Stimulated activated CD4-positive, alpha-beta T cell treated with anti-CD3 and anti-CD28 coated beads, Interleukin-4, amount 100 ng/mL, for 48 hours (primary cell): ENCODE measurements at regions not wholly inside any gene's neighbourhood (a gene's known extent, or its start where the extent isn't known, plus 50 kb on each side); places are given as distances from the start of the nearest gene placed in this dataset.

Experiments
- DNase-seq, 2 donors: peaks; one replicate each; pipeline ENCODE4 v3.0.0-alpha.2; 2020; ENCODE audit warnings: low read depth in 2 of 2

DNA sequence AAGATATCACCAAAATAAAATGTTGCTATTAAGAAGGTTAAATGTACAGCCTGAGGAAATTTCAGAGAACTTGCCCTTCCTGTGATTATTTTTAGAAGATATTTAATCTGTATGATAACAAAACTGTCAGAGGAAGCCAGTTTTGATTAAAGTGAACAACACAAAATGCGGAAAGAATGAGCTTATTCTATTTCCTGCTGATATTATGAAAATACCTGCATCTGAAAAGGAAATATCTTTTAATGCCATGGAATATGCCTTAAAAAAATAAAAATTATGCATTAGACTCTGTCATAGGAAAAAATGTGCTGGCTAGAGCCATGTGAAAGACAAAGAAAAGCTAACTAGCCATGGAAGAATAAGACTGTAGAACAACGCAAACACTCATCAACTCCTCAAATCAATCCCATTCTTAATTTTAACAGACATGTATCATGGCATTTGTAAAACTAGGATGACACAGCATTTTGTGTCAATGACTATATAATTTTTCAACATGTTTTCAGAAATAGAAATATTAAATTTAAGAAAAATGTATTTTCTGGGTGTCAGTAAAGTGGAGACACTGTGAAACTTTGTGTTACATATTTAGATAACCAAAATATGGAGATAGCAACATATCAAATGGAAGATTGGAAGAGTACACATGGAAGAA lies 1768.2 kb downstream of the SUCLG1 start:
- DNase-seq = no peak

DNA sequence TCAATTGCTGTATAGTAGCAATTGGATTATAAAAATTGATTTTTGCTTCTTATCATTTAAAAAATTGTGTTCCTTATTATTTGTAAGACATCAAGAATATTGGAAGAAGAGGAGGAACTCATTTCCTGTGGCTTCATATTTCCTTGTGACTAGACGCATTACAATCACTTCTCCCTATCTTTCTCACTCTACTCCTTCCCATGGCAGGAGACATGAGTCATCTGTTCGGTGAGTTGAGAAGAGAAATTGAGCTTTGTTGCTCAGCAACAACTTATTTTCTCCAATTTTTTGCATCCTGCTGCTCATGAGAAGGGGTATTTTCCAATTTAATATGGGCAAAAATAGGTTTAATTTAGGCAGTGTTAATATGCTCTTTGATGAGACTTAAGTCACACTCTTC lies 1783.9 kb downstream of the SUCLG1 start:
- no peak for DNase-seq

DNA sequence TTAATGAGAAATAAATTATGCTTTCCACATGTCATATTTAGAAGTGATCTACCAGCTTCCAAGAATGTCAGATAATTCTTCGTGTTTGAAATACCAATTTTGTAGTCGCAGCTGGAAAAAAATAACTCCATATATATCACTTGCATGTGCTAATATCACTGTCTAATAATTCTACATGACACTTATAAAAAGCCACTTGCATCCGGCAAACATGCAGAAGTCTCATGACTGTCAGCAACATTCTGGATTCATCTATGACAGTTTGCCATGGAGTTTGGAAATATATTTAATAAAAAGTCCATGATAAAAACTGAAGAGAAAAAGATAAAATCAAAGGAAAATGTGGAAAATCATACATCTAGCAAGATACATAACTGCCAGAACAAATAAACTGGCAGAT lies 1784.4 kb downstream of the SUCLG1 start:
- DNase-seq = no peak

DNA sequence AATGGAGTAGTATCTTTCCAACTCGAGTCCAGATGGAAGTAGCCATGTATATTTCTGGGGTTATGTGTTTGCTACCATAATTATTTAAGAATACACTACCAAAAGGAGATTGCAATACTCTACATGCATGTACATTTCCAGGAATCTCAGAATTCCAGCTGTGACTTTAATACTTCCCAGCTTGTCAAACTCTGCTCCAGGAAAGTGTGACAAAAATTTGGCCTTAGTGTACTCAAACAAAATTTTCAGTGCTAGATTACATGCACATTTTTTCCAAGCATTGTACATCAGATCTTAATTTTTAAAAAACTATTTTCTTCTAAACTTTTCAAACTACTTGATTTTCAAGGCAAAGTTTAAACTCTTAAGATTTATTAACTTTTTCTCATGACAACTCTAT lies 1791.6 kb downstream of the SUCLG1 start:
- no peak for DNase-seq

DNA sequence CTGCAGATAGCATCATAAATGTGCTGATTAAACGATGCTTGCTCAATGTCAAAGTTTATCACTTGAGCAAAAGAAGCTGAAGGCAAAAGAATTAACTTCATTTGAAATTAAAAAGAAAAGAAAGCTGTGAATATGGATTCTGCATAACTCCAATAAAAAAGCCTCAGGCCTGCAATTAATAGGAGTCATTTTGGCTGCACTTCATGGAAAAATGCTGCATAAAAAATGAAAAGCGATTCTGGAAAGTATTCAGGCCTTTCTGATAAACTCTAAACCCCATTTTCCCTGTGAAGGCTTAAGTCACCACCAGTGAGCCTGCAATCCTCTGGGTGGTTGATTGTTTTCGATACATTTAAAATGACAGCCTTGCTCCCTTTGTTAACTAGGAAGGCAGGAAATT lies 1793.4 kb downstream of the SUCLG1 start:
- DNase-seq = no peak

DNA sequence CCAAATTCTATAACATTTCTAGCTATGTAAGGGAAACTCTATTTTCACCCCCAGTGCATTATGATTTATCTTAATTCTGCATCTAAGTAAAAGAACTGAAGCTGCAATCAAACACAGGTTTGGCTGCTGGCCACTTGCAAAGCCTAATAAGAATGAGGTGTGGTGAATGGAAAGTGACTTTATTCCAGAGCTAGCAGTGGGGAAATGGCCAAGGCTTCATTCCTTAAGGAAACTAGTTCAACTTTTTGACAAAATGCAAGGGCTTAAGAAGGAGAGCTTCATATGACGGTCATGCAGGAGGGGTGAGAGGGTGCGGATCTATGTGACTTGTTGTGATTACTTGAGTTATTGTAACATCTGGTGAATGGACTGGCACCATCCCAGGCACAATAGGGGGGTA lies 1802.0 kb downstream of the SUCLG1 start:
- no peak for DNase-seq

DNA sequence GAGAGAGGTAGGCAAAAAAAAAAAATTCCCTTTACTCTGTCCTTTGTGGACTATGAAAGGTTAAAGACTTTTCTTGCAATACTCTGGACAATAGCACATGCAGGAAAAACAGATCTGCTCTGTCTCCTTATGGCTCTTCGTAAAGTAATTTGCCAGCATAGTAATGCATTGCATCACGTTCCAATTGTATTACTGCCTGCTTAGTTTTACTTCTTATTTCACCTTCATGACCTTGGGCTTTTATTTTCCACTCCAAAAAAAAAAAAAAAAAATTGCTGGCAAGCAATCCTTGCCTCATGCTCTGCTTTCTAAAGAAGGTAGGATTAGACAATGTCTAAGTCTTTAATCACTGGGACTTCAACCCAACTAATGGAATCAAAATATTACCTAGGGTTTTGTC lies 1802.7 kb downstream of the SUCLG1 start:
- DNase-seq = no peak

DNA sequence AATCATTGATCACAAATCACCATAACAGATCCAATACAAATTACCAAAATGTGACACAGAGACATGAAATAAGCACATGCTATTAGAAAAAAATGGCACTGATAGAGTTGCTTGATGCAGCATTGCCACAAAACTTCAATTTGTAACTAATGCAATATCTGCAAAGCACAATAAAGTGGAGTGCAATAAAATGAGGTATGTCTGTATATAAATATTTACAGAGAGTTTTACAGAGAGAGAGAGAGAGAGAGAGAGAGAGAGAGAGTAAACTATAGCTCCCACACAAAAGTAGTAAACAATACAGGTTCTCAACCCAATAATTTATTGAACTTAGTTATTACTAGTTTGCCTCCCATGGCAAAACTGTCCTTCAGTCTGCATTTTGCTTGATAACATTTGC lies 1807.0 kb downstream of the SUCLG1 start:
- DNase-seq = no peak

DNA sequence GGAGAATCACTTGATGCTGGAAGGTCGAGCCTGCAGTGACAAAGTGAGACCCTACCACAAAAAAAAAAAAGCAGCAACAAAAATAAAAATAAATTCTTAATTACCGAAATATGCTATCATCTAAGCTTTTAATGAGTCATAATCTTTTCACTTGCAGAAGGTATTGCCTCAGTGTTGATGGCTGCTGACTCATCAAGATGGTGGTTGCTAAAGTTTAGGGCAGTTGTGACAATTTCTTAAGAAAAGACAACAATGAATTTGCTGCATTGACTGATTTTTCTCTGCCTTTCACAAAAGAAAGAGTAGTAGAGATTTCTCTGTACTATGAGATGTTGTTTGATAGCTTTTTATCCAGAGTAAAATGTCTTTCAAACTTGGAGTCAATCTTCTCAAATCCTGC lies 1809.0 kb downstream of the SUCLG1 start:
- no peak for DNase-seq

DNA sequence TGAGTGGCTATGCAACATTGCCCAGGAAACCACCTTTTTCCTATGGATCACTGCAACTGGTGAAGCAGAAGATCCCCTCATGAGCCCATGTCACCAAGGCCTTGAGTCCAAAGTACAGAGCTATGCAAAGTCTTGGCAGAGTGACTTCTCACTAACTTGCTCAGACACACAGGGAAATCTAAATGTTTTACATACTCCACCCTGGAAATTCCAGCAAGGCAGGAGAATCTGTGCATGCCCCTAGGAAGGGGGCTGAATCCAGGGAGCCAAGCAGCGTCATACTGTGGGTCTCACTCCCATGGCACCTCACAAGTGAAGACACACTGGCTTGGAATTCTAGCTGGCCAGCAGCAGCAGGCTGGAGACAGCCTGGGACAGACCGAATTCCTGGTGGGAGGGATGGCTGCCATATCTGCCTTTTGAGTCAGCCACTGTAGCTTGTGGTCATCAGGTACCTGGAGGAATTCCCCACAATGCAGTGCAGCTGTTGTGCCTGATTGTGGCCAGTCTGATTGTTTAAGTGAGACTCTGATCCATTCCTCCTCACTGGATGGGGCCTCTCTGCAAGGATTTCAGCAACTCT lies 1817.4 kb downstream of the SUCLG1 start:
- DNase-seq = no peak

DNA sequence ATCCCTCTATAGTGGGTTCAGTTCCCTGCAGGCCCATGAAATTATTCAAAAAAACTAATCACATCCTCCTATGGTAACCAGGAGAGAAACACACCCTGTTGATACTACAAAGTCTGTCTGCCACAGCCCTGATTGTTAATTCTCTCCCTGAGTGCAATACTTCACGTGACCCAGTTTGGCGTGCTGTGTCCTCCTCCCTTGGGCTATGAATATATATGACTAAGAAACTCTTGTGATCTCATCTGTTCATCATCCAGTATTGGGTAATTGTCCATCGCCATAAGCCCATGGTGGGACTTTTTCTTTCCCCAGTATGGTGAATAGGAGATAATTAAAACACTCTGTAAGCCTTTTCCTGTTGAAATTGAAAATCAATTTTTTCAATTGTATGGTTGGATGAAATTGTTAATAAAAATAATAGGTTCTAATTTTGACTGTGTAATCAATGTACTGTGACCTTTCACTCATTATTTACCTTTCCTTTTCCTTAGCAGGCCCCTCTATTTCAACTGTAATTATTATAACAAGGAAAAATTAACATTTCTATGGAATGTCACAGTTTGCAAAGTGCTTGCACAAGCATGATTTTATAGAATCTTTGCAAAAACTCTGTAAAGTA lies 1822.6 kb downstream of the SUCLG1 start:
- DNase-seq = no peak

DNA sequence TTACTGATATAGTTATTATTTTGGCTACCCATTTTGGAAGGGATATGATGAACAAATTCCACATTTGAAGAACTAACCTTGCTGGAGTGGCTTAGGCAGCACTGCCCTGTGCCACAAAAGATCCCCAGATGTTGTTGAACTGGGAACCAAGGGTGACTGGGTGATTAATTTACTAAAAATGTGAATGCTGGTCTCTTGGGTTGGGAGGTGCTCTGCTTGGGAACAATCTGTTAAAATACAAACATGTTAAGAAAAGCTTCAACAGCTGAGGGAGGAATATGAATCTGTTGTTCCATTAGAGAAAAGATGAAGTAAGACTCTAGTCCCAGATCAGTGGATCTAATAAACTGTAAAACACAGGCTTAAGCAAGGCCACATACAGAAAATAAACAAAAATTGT lies 1860.1 kb downstream of the SUCLG1 start:
- no peak for DNase-seq

DNA sequence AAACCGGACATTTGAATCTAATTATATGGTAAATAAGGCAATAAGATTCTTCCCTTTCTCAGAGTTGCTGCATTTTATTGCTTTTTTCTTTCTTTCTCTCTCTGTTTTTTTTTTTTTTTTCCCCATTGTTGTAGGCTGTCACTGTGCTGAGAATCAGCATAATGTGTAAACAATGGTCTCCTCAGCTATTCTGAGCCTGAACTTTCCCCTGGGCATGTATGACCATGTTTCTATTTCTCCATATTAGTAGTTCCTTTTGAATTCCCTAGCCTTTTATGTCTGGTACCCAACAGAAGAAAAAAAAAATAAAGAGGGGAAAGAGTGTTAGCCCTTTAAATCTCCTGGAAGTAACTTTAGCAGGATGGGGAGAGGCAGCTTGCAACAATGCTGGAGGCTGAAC lies 1862.5 kb downstream of the SUCLG1 start:
- no peak for DNase-seq

DNA sequence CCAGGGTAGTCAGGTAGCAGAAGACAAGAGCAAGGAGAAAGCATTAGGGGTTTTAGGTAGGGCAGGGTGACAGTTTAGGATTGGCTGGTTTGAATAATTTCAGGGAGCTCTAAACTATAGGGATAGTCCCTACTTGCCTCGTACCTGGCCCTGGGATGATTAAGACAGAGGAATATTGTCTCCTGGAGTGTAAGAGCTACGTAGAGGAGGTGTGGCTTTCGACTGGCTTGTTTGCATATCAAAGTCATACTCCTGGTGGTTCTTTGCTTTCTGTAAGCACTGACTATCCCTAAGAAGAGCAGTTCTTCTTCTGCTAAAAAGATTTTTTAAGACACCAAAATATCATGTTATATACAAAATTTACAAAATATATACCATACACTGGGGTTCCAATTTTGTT lies 1867.4 kb downstream of the SUCLG1 start:
- no peak for DNase-seq

DNA sequence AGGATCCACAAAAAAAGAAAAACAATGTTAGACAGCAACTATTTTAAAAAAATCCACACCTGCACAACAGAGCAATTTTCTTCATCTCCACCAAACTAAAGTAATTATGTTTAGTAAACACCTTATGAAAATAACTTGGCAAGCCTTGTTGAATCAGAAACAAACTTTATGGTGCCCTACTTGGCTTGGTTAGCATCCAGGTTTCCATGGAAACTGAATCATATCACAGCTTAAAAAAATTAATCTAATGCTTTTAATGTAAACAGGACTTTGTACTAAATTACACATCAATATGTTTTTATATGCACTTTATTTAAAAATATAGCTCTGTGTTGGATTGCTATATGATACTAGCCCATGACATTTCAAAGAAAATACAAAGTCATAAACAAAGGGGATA lies 1882.4 kb downstream of the SUCLG1 start:
- DNase-seq = no peak

DNA sequence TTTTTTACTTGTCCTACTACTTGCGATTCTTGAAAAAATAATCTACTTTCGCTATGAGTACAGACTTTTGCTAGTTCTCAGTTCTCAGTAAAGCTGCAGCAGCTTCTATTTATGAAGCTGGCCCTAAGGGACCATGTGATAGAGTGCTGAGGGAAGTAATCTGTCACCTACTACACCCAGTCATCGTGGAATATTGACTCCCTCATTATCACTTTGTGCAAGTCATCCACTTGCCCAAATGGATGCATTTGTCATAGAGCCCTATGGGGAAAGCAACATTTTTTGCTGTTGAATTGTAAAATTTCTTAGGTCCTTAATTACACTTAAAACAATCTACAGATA lies 1919.8 kb downstream of the SUCLG1 start:
- DNase-seq = no peak

DNA sequence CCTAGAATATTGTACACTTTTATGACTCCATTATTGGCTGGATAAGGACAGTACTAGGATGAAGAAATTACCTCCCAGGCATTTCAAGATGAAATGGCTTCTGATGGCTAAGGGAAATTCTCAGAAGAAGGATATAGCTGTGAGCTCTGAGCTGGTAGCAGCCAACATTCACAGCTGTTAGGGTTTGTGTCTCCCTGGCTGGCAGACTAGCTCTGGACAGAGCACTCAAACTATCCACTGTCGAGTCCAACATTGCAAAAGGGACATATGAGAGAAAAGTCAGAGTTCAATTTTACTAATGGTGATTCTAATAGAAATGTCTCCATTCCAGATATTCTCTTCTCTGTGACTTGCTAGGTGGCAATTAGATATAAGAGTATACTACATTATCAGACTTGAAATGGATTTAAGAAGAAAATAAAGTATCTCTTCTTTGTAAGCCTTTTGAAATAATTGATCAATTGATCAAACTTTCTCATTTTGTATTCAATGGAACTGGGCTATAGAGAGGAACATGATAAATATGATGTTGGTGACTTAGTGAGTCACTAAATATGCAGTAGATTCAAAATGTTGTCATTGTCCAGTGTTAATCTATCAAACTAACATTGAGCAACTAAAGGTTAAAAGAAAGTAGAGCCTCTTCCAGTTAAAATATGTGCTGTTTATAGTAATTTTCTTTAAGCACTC lies 1920.3 kb downstream of the SUCLG1 start:
- no peak for DNase-seq

DNA sequence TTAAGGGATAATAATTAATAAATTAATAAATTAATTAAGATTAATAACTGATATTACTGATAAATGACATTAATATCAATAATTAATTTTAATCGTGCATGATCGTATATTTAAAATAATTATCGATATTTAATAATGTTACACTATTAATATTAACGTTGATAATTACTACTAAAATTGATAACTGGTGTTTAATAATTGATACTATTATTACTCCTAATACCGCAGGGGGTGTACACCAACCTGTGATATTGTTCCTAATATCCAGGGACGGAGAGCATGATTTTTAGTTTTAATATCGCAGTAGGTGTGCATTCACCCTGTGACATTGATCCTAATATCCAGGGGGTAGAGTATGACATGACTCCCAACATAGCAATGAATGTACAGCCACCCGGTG lies 1930.8 kb downstream of the SUCLG1 start:
- DNase-seq = no peak

DNA sequence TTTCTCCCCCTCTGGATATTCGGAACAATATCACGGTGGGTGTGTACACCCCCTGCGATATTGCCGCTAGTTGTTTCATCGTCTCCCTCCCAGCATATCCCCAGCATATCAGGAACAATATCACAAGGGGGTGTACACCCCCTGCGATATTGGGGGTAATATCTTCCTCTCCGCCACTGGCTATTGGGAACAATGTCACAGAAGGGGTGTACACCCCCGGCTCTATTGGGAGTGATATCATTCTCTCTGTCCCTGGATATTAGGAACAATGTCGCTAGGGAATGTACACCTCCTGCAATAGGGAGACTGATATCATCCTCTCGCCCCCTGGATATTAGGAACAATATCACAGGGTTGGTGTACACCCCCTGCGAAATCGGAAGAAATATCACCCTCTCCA lies 1932.0 kb downstream of the SUCLG1 start:
- DNase-seq = no peak

DNA sequence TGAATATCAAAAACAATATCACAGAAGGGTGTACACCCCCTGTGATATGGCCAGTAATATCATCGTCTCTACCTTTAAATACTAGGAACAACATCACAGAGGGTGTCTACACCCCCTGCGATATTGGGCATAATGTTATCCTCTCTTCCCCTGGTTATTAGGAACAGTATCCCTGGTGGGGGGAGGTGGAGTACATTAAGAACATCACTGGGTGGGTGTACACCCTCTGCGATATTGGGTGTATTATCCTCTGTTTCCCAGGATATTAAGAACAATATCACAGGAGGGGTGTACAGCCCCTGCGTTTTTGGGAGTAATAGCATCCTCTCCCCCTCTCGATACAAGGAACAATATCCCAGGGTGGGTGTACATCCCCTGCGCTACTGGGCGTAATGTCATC lies 1932.8 kb downstream of the SUCLG1 start:
- DNase-seq = no peak

DNA sequence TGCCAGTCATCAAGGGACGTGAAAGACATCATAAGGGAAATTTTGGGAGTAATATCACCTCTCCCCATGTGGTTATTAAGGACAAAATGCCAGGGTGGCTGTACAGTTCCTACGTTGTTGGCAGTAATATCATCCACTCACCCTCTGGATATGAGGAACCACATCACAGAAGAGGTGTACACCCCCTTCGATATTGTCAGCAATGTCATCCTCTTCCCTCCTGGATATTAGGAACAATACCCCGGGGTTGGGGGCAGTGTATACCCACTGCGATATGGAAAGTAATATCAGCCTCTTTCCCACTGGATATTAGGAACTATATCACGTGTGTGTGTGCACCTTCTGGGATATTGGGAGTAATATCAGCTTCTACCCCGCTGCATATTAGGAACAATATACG lies 1933.3 kb downstream of the SUCLG1 start:
- no peak for DNase-seq

DNA sequence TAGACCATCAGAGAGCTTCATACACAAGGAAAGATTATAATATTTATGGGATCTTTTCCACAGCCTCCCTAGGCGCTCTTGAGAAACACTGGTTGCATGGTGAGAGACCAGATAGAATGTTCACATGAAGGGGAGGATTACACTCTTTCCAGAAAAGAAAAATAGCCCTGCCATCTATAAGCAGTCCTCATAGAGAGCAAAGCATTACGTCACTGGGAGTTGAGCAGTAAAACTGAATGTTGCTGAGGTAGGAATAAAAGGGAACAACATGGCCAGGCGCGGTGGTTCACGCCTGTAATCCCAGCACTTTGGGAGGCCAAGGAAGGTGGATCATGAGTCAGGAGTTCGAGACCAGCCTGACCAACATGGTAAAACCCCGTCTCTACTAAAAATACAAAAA lies 1934.3 kb downstream of the SUCLG1 start:
- DNase-seq = no peak

DNA sequence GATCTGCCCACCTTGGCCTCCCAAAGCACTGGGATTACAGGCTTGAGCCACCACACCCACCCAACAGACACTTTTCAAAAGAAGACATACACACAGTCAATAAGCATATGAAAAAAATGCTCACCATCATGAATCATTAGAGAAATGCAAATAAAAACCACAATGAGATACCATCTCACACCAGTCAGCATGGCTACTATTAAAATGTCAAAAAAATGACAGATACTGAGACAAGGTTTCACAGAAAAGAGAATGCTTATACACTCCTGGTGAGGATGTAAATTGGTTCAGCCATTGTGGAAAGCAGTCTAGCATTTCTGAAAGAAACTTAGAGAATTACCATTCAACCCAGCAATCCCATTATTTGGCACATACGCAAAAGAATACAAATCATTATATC lies 1947.2 kb downstream of the SUCLG1 start:
- DNase-seq = no peak
